HG02884 (cell line): ENCODE measurements at regions not wholly inside any gene's neighbourhood (a gene's known extent, or its start where the extent isn't known, plus 50 kb on each side); places are given as distances from the start of the nearest gene placed in this dataset.

Experiments used
- ATAC-seq: cut with Tn5 transposase; IDR thresholded peaks from one replicate; pipeline ENCODE4 v1.9.1; 2021; ENCODE audit warnings: mild to moderate bottlenecking, moderate library complexity; ENCODE audit not compliant: unreplicated experiment

- no peak for ATAC-seq
Measured at GRCh38 chr4:3343358-3343757, 50.5 kb downstream of the RGS12 start.

GRCh38 chr4:3344104-3344503 is 51.3 kb downstream of the RGS12 start:
- ATAC-seq = no peak

- no peak for ATAC-seq
Measured at GRCh38 chr4:3344596-3344995, 51.8 kb downstream of the RGS12 start.

- no peak for ATAC-seq
Measured at GRCh38 chr4:3345384-3345783, 52.6 kb downstream of the RGS12 start.

- no peak for ATAC-seq
Measured at GRCh38 chr4:3346146-3346545, 53.3 kb downstream of the RGS12 start.

GRCh38 chr4:3347871-3348270 is 55.0 kb downstream of the RGS12 start:
- no peak for ATAC-seq

GRCh38 chr4:3348621-3349020 is 55.8 kb downstream of the RGS12 start:
- no peak for ATAC-seq

- ATAC-seq = no peak
Measured at GRCh38 chr4:3349116-3349515, 56.3 kb downstream of the RGS12 start.

GRCh38 chr4:3351997-3352396 is 59.2 kb downstream of the RGS12 start:
- ATAC-seq = no peak

- no peak for ATAC-seq
Measured at GRCh38 chr4:3352505-3352904, 59.7 kb downstream of the RGS12 start.

GRCh38 chr4:3352941-3353594 is 60.2 kb downstream of the RGS12 start:
- ATAC-seq = no peak

- no peak for ATAC-seq
Measured at GRCh38 chr4:3353752-3354454, 61.1 kb downstream of the RGS12 start.

- ATAC-seq = no peak
Measured at GRCh38 chr4:3354455-3354811, 61.6 kb downstream of the RGS12 start.

- ATAC-seq = peak; percentile 52
Measured at GRCh38 chr4:3355266-3355748, 62.5 kb downstream of the RGS12 start.

GRCh38 chr4:3358656-3359055 is 65.8 kb downstream of the RGS12 start:
- no peak for ATAC-seq

- no peak for ATAC-seq
Measured at GRCh38 chr4:3360777-3361176, 68.0 kb downstream of the RGS12 start.

GRCh38 chr4:3361406-3361805 is 68.6 kb downstream of the RGS12 start:
- no peak for ATAC-seq

GRCh38 chr4:3361896-3362295 is 69.1 kb downstream of the RGS12 start:
- no peak for ATAC-seq

GRCh38 chr4:3362431-3363287 is 69.8 kb downstream of the RGS12 start:
- ATAC-seq = no peak

GRCh38 chr4:3363411-3364141 is 70.8 kb downstream of the RGS12 start:
- ATAC-seq = no peak

- no peak for ATAC-seq
Measured at GRCh38 chr4:3364199-3364598, 71.4 kb downstream of the RGS12 start.
